ENCODE measurements at regions not wholly inside any gene's neighbourhood (a gene's known extent, or its start where the extent isn't known, plus 50 kb on each side); places are given as distances from the start of the nearest gene placed in this dataset.
A peak's percentile ranks its signal among the peaks of the same experiment; 100 is the strongest.
"Not testable (repeated sequence)": the region's sequence is repeated elsewhere in the genome, so short reads cannot be mapped to it uniquely, and the experiment has no call there.

DNA sequence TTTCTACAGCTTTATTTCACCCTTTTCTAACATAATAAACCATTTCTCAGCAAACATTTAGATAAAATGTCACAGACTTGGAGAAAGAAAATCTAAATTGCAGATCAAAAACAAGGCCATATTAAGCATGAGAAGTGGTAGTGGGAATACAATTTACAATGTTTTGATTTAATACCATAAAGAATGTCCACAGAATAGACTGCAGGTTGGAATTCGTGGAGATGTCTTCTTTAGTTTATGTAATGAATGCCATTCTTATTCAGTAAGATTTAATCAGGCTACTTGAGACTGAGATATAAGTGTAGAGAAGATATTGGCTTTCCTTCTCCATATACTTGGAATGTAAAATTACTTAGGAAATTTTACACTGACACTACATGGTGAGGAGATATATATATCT is 91.9 kb upstream of the ZFP42 start:
- no peak for DNase-seq (ENCODE audit: low read depth, low spot score)

DNA sequence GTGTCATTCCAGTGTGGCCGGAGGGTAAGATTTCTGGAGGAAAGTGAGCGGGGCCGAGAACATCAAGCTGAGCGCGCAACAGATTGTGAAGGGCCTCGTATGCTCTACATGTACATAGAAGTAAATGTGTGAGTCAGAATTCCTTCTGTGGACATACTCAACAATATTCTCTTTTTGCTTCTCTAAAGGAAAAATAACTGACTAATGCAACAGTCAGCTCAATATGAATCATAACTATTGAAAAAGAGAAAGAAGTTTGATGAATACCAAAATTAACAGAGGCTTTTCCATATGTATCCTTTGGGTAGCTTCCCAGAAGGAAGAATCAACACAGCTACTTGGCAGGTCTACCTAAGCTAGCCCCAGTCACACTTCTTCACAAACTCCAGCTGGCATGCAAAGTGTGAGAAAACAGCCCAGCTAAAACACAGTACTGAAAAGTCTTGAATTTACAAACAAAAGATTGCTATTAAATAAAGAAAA is 87.5 kb upstream of the ZFP42 start:
- peak; percentile 22 for DNase-seq (ENCODE audit: low read depth, low spot score)

GRCh38 chr4:187908731-187909130 is 86.8 kb upstream of the ZFP42 start:
- DNase-seq (ENCODE audit: low read depth, low spot score), result no peak

DNA sequence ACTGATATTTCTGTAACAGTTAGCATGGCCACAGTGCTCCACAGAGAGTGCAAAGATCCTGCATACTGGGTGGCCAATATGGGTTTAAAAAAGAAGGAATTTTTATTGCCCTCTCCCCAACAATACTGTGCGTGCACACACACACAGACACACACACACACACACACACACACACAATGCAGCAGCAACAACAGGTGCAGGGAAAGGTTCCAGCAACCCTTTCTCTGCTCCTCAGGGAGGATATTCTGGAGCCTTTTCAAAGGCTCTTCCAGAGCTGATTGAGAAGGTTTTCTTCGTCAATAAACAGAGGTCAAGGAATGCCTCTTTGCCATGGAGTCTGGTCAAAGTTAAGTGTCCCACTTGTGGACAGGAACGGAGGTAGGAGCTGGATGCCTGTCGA is 84.8 kb upstream of the ZFP42 start:
- DNase-seq (ENCODE audit: low read depth, low spot score), result no peak

DNA sequence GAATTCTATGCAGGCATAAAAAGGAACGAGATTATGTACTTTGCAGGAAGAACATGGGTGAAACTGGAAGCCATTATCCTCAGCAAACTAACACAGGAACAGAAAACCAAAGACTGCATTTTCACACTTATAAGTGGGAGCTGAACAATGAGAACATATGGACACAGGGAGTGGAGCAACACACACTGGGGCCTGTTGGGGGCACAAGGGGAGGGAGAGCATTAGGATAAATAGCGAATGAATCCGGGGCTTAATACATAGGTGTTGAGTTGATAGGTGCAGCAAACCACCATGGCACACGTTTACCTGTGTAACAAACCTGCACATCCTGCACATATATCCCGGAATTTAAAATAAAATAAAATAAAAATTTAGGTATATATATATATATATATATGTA is 80.2 kb upstream of the ZFP42 start:
- DNase-seq (ENCODE audit: low read depth, low spot score), result not testable (repeated sequence)

- DNase-seq (ENCODE audit: low read depth, low spot score), result no peak
Observed at GRCh38 chr4:187919966-187920365, 75.6 kb upstream of the ZFP42 start.

DNA sequence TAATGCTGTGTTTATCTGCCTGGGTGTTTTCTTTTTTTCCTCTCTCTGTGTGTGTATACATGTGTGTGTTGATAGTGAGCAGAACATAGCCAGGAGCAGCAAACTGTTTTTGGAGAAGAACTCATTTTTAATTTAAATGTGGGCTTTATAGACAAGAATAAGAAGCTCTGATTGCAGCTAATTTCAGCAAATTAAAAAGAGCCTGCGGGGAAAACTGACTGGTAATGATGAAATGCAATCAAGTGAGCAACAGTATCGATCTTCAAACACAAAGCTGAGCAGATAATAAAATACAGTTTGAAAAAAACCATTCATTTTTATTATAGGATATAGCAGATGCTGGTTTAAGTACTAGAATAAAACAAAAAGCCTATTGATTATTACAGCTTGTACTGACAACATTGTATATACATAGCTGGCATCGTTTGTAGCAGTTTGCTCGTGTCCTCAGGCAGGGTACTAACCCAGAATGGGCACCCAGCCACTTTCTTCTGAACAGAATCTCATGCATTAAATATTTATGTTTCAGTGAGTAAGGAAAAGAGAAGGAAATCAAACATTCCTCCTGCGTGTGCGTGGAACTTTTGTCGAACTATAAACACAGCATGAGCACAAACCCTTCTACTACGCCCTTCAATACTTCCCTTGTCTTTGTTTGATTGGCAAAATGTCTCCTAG is 73.5 kb upstream of the ZFP42 start:
- no peak for DNase-seq (ENCODE audit: low read depth, low spot score)

DNA sequence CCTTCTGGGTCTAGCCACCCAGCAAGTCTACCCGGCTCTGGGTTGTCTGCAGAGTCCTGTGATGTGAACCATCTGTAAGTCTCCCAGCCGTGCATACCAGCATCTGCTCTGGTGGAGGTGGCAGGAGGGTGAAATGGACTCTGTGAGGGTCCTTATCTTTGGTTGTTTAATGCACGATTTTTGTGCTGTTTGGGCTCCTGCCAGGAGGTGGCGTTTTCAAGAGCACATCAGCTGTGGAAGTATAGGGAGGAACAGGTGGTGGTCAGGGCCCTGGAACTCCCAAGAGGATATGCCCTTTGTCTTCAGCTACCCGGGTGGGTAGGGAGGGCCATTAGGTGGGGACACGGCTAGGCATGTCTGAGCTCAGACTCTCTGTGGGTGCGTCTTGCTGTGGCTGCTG is 66.5 kb upstream of the ZFP42 start:
- no peak for DNase-seq (ENCODE audit: low read depth, low spot score)

DNA sequence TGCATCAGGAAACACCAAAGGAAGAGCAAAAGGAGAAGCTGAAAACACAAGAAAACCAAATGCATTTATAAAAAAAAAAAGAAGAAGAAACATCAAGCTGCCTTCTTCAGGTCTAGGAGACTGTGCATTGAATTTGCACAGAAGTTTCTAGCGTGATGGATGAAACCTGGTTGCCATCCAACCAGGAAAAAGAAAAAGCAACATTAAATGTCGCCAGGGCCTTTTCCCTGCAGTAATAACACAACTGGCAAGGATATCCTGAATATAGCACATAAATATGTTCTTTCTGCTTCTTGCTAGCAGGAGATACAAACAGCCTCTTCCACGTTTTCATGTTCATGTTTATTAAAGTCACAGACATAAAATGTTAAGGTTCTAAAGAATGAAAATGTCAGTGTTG is 60.8 kb upstream of the ZFP42 start:
- DNase-seq (ENCODE audit: low read depth, low spot score), result no peak

DNA sequence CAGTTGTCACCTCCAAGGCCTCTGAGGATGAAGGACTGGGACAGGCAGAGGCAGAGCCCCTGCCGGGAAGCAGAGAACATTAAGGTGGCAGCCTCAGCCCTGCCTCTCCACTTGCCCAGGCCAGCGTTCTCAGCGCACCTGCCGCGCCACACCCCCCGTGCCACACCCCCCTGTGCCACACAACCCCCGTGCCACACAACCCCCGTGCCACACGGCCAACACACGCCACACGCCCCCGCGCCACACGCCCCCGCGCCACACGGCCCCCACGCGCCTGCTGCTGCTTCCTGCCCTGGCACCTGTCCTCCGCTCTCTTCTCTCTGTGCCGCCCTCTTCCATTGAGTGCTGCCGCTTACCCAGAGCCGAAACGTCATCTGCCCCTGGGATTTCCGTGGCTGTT is 58.0 kb upstream of the ZFP42 start:
- no peak for DNase-seq (ENCODE audit: low read depth, low spot score)

DNA sequence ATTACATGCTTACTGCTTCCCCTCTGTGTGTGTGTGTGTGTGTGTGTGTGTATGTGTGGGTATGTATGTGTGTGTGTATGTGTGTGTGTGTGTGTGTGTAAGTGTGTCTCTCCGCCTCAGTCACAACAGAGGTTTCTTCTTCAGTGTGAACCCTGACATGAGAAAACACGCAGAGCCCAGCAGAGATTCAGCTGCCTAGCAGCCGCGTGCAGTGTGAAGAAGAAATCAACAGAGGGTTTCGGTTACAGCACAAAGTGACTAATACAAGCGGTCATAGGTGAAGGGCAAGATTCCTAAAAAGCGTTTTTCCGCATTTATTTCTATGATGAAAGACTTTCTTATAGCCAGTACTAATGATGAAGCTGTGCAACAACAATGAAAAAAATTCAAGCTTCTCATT is 55.3 kb upstream of the ZFP42 start:
- no peak for DNase-seq (ENCODE audit: low read depth, low spot score)

GRCh38 chr4:187942968-187943367 is 52.6 kb upstream of the ZFP42 start:
- no peak for DNase-seq (ENCODE audit: low read depth, low spot score)

DNA sequence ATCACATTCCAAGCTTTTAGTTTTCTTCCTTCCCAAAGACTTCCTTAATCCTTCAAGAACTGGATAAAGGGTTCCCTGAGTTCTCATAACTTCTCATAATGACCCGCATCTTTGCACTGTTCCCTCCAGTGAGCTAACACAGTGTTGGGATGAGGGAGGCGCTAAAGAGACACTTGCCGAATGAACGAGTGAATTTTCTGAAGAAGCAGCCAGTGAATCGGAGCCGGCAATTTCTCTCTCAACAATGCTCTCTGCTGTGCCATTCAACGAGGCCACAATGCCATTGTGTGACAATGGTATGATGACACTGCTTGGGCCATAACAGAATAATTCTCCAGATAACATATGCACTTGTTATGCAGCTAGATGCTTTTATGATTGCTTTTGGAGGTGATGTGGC is 51.4 kb upstream of the ZFP42 start:
- no peak for DNase-seq (ENCODE audit: low read depth, low spot score)
